ENCODE measurements at regions not wholly inside any gene's neighbourhood (a gene's known extent, or its start where the extent isn't known, plus 50 kb on each side); places are given as distances from the start of the nearest gene placed in this dataset.

DNA sequence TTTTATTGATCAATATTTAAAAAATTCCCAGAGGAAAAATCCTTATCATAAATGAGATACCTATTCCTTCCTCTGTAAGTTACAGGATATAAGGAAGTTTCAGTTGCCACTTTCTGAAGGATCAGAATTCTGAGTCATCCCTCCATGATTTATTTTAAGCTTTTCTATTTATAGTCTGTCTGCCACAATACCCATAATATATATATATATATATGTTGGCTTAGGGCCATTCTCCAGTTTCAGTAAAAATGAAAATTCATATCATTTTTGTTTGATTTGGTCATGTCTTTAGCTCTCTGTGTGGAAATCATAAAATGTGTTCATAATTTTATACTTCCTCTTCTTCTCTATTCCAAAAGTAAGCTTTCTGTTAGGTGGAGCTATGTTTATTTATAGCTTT is 215.8 kb upstream of the CYLC2 start:
- TF ChIP-seq, protein P1, sequence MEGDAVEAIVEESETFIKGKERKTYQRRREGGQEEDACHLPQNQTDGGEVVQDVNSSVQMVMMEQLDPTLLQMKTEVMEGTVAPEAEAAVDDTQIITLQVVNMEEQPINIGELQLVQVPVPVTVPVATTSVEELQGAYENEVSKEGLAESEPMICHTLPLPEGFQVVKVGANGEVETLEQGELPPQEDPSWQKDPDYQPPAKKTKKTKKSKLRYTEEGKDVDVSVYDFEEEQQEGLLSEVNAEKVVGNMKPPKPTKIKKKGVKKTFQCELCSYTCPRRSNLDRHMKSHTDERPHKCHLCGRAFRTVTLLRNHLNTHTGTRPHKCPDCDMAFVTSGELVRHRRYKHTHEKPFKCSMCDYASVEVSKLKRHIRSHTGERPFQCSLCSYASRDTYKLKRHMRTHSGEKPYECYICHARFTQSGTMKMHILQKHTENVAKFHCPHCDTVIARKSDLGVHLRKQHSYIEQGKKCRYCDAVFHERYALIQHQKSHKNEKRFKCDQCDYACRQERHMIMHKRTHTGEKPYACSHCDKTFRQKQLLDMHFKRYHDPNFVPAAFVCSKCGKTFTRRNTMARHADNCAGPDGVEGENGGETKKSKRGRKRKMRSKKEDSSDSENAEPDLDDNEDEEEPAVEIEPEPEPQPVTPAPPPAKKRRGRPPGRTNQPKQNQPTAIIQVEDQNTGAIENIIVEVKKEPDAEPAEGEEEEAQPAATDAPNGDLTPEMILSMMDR (IDR thresholded peaks at IDR 0.05) = no peak
- TF ChIP-seq POLR2AphosphoS5 (IDR thresholded peaks at IDR 0.05) (no peak), POLR2A (IDR thresholded peaks at IDR 0.05) (no peak)

All from transverse colon (tissue), 4 donors.